GM19239 (cell line): ENCODE measurements at regions not wholly inside any gene's neighbourhood (a gene's known extent, or its start where the extent isn't known, plus 50 kb on each side); places are given as distances from the start of the nearest gene placed in this dataset.
A peak's percentile ranks its signal among the peaks of the same experiment; 100 is the strongest.

Experiments used
- DNase-seq: peaks from one replicate; pipeline ENCODE4 v3.0.0; 2011; ENCODE audit warnings: low spot score; ENCODE audit not compliant: insufficient read length
- FAIRE-seq: peaks from 2 replicates; lab custom pipeline; 2011; peaks lifted over from hg19 to GRCh38; lab: Jason Lieb, UNC

DNA sequence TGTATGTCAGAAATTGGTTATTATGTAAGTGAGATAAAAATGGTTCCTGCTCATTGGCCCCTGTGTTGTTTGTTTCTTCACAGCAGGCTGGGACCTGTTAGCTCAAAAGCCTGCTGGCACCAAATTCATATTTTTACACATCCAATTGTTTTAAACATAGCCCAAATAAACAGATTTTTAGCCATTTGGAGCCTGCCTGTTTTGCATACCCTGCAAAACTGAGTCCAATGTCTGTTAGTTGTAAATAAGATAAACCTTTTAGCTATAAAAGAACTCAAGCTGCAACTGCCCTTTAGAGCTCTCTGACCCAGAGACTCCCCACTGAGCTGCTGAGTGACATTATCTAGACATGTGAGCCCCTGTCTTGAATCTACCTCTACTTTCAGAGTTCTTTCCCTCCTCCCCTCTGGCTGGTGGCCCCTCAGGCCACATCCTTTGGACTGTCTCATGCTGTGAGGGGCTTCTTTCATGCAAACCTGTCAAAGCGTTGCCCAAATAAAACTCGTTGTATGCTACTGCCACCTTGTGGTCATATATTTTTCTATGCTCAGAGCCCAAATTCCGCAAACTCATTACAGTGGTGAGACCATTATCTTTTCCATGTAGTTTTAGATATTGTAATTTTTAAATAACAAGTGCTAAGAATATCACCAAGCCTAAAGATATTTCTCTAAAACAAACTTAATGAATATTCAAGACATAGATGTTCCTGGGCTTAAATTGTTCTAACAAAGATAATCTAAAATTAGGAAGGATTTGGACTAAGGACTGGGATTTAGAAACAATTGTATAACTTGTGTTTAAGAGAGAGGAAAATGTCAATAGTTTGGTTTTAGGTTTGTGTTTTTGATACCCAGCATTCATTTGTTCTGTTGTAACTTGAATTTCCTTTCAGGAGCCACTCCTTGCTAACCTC lies 337.9 kb downstream of the AACS start:
- FAIRE-seq: peak; percentile 92
- no peak for DNase-seq

GRCh38 chr12:125403843-125404242 lies 338.6 kb downstream of the AACS start:
- no peak for DNase-seq
- no peak for FAIRE-seq

- no peak for FAIRE-seq
- DNase-seq: no peak
Observed at GRCh38 chr12:125406131-125406530, 340.9 kb downstream of the AACS start.

DNA sequence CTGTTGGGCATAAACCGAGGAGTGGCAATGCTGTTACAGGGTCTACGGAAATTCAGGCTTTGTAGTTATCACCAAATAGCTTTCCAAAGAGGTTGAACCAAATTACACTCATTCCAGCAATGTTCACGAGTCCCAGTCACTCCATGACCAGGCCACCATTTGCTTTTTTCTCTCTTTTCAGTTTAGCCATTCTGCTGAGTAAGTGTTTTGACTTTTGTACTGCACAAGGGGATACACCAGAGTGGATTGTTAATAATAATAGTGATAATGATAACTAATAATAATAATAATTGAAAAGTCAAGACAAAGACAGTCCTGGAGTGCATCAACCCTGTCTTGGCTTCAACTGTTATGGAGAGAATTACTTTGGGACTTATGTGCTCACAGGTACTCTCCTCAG lies 343.5 kb downstream of the AACS start:
- FAIRE-seq: no peak
- DNase-seq: no peak

DNA sequence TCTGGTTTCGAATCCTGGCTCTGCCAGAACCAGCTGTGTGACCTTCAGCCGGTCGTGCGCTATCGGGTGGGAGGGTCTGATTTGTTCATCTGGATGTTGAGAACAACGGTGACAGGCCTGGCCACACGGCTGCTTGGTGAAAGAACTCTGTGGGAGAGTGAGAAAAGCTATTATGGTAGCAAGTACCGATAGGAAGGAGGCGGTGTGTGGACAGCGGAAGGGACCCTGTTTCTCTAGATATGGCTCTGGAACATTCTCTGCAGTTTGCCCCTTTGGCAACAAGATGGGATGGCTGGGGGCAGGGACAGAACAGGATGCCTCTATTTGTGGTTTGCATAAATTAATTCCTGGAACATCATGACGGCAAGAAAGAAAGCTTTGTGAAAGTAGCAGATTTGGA lies 347.3 kb downstream of the AACS start:
- DNase-seq (no peak), FAIRE-seq (no peak)

- DNase-seq (no peak), FAIRE-seq (no peak)
Observed at GRCh38 chr12:125417446-125417845, 352.2 kb downstream of the AACS start.

DNA sequence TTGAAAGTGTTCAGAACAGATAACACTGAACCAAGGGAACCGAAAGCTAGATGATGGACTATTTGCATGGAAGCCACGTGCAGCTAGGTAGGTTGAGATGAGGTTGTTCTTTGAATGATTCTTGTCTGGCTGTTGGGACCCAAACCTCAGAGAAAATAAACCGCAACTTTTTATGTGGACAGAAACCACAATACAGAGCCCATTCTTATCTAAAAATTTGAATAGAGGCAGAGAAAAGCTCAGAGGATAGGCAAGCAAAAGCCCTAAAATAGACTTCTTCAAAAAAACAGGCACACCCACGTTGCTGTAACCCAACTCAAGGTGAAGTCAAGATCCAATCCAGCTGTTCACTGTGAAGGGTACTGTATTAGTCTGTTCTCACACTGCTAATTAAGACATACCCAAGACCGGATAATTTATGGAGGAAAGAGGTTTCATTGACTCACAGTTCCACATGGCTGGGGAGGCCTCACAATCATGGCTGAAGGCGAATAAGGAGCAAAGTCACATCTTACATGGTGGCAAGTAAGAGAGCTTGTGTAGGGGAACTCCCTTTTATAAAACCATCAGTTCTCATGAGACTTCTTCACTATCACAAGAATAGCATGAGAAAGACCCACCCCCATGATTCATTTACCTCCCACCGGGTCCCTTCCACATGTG lies 353.8 kb downstream of the AACS start:
- no peak for DNase-seq
- no peak for FAIRE-seq

DNA sequence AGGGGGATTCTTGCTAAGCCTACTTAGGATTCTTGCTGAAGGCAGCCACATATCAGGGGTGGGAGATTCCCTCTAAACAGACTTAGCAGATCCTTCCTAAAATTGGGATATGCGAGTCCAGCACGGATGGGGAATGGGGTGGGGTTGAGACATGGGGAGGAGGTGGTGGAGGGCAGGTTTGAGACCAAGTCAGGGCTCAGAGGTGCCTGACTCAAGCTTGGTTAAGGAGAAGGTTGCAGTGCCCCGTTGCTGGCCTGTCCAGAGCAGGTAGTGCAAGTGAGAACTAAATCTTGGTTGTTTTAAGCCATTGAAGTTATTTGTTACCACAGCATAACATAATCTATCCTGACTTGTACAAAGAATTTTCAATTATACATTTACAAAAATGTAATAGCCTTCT lies 359.7 kb downstream of the AACS start:
- FAIRE-seq: no peak

DNA sequence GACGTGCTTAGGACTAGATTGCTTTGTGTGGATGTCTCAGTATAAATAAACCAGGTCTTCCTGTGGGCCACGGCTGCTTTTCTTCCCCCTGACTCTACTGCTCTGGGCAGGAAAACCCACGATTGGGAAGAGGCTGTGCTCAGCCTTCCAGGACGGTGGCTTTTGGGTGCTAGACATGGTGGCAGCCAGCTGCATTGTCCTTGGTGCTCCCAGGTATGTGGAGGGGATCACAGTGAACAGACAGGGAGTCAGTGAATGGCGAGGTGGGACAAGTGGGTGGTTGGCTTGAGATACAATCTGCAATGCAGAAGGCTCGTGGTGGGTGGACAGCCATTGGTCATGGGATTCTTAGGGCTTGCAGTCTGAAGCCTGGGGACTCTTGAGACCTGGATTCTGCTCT lies 366.3 kb downstream of the AACS start:
- FAIRE-seq: no peak

More for the DNA sequence above, 359.7 kb downstream of the AACS start:
- no peak for DNase-seq

GRCh38 chr12:125434131-125434530 lies 368.9 kb downstream of the AACS start:
- FAIRE-seq (peak; percentile 35), DNase-seq (no peak)

More for the DNA sequence above, 366.3 kb downstream of the AACS start:
- DNase-seq: no peak

DNA sequence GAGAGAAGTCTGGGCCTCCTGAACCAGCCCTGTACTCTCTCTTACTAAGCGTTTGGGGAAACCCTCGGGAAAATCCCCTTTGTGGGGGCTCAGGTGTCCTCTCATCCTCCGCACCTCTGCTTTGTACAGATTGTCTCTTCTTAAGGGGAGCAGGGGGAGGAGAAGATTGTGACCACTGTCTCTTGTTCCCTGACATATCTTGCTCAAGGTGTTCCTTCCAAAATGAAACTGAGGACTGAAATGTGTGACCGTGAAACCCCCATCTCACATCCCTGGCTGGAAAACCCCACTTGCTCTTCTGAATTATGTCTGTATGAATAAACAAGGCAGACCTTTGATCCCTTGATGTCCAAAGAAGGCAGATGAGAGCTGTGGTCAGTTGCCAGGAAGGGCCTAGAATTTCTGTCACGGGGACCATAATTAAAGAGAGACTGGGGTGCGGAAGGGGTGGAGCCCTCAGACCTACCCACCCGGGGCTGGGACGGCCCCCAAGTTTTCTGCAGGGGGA lies 369.8 kb downstream of the AACS start:
- no peak for DNase-seq
- FAIRE-seq: no peak

DNA sequence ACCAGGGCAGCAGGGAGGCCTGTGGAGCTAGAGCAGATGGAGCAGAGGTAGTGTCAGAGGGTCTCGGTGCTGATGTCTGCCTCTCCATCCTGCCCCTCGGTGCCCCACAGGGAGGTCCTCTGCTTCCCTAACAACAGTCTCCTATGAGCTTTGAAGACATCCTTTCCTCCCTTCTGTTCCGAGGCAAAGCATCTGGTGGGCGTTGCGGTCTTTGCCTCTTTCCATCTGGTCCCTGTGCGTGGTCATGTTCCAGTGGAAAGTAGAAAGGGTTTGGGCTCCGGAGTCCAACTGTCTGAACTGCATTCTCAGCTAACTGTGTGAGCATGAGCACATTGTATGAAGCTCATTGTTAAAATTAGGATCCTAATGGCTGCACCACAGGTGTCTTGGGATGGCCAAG lies 370.6 kb downstream of the AACS start:
- no peak for DNase-seq

GRCh38 chr12:125436686-125437085 lies 371.5 kb downstream of the AACS start:
- DNase-seq (no peak), FAIRE-seq (no peak)

More for the DNA sequence above, 370.6 kb downstream of the AACS start:
- no peak for FAIRE-seq

- no peak for FAIRE-seq
Observed at GRCh38 chr12:125440399-125440798, 375.2 kb downstream of the AACS start.

GRCh38 chr12:125443341-125443740 lies 378.1 kb downstream of the AACS start:
- DNase-seq (no peak), FAIRE-seq (no peak)

More at GRCh38 chr12:125440399-125440798, 375.2 kb downstream of the AACS start:
- no peak for DNase-seq

DNA sequence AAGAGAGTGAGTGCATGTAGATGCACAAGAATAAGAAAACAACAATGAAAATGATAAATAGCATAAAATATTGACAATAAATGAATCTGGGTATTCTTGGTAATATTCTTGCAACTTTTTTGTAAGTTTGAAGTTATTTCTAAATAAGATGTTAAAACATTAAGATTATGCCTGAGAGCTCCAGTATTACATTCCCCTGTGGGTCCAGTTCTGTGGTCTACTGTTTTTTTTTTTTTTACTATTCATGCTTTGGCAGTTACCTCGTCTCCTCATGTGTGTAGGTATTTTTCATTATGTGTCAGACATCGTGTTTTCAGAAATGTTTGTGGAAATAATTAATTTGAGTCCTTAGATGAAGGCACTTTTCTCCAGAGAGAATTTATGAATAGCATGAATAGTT lies 386.2 kb downstream of the AACS start:
- no peak for FAIRE-seq
- no peak for DNase-seq

- FAIRE-seq: no peak
- no peak for DNase-seq
Observed at GRCh38 chr12:125453751-125454150, 388.5 kb downstream of the AACS start.

- no peak for FAIRE-seq
- no peak for DNase-seq
Observed at GRCh38 chr12:125454291-125454690, 389.1 kb downstream of the AACS start.

DNA sequence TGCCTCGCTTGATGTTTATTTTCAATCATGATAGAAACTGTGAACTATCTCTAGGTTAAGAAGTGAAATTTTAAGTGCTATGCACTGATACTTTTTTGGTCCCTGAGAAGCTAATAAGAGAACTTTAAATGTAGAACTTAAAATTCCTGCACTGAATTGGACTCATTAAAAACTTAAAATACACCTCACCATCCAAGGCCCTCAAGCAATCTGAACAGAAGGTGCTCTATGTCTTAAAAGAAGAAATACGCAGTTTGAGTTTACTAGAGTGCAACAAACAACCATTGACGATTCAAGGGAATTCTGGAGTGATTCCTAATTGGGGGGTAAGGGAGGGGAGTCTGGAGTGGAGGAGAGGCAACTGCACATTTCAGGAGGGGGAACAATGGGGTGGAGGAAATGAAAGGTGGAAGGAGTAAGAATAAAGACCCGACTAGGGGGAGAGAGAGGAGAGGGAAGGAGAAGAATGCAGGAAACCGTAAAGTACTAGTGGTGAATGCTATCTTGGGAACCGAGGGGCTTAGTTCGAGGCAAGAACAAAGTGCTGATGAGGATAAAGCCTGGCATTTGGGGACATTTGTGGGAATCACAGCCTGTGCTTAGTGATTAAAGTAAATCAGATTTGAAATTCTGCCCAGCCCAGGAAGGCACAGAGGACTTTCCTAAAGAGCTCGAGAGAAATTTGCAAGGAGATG lies 389.7 kb downstream of the AACS start:
- no peak for FAIRE-seq
- no peak for DNase-seq

- DNase-seq: no peak
- no peak for FAIRE-seq
Observed at GRCh38 chr12:125455556-125455955, 390.3 kb downstream of the AACS start.
